ENCODE measurements at regions not wholly inside any gene's neighbourhood (a gene's known extent, or its start where the extent isn't known, plus 50 kb on each side); places are given as distances from the start of the nearest gene placed in this dataset.

DNA sequence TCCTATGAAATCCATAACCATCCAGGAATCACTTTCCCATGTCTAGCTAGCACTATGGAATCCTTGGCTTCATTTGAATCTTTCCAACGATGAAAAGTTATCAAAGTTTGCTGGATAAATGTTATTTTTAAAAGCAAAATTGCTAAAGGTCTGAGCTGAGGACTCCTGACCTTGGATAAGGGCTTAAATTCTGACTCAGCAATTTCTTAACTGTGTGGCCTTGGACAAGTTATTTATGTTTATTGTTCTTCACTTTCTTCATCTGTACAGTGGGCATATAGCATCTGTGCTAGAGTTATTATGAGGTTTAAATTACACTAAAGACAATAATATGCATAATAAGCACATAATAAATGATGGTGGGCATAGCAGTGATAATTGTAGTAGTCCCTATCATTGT lies 227.5 kb downstream of the KCNS3 start:
- ATAC-seq (no peak), DNase-seq (no peak)
- H3K4me3 Mint-ChIP-seq = no peak overlapping the region
- peaks cover 8% of the 10 kb centered on the region for H3K27me3 Mint-ChIP-seq
- no peak overlapping the region for H3K27ac Mint-ChIP-seq
- no peaks in the 10 kb centered on the region for H3K36me3 Mint-ChIP-seq
- CTCF ChIA-PET = no interaction called here
- H3K4me1 Mint-ChIP-seq = no peaks in the 10 kb centered on the region
- H3K9me3 Mint-ChIP-seq (ENCODE audit: low read depth) = no peaks in the 10 kb centered on the region

DNA sequence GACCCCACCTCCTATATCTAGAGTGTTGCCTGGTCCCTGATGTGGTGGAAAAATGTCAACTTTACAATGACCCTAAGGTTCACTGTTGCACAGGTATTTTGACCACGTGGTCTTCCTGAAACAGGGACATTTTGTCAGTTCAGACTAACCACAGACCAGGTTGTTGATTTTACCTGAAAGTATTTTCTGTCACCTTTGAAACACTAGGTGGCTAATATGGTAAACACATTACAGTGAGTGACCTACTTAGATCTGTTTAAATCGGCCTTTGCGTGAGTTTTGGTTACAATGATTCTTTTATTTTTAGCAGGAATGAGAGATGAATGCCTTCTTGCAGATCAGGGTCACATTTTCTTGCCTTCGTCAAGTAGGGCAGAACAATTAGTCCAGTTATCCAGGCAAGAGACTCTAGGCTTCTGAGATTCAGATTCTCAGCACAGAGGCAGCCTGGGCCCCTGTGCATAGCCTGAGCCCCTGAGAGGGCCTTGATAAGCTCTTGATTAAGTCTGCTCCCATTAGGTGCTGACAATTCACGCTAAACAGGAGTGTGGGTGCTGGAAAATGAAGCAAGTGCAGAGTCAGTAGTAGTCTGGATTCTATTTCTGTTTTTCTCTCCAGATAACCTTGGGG lies 226.2 kb downstream of the KCNS3 start:
- Mint-ChIP-seq H3K27me3 (peaks cover 8% of the 10 kb centered on the region), H3K27ac (no peak overlapping the region), H3K9me3 (ENCODE audit: low read depth) (no peaks in the 10 kb centered on the region), H3K4me3 (no peak overlapping the region), H3K4me1 (no peaks in the 10 kb centered on the region), H3K36me3 (no peaks in the 10 kb centered on the region)
- CTCF ChIA-PET = no interaction called here
- DNase-seq = no peak
- no peak for ATAC-seq

DNA sequence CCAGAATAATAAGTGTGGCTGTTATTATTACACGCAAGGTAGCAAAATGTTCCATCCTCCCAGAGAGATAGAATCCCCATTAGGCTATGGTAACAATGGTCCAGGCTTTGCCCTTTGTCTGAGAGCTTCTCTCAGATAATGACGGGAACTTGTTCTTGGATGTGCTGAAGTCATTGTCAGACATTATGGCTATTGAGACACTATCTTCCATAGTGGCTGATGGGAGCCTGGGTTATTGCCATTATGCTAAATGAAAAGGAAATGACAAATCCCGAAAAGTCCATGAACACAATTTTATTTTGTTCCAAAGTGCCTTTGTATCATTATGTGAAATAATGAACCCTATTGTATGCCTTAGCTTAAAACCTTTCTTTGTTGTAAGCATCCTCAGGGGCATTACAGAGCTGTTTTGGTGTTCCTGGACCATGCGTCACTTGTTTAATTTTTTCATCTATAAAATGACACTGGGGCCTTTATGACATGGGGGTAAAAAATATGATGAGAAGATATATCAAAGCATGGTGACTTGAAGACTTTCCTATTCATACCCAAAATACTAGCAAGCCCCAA lies 218.5 kb downstream of the KCNS3 start:
- ATAC-seq (no peak), DNase-seq (no peak)
- H3K4me3 Mint-ChIP-seq = no peak overlapping the region
- no peaks in the 10 kb centered on the region for H3K27me3 Mint-ChIP-seq
- no peaks in the 10 kb centered on the region for H3K36me3 Mint-ChIP-seq
- H3K27ac Mint-ChIP-seq = no peak overlapping the region
- CTCF ChIA-PET = no interaction called here
- no peaks in the 10 kb centered on the region for H3K4me1 Mint-ChIP-seq
- H3K9me3 Mint-ChIP-seq (ENCODE audit: low read depth) = no peaks in the 10 kb centered on the region

DNA sequence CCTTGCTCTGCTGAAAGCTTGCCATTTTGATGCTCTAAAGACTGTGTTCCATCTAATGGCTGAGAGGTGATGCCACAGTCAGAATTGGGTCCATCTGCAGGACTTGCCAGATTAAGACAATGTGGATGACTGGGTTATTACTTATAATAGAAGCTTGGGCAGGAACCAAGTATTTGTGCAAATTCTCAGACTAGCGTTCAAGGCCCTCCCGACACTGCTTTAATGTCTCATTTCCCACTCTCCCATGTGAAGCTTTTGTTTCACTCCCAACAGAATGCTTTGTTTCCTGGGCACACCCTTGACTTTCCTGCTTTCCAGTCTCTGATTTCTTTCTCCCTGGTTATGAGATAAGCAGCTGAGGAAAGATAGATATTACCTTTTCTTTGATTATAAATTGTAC lies 215.8 kb downstream of the KCNS3 start:
- H3K9me3 Mint-ChIP-seq (ENCODE audit: low read depth) = no peaks in the 10 kb centered on the region
- no peaks in the 10 kb centered on the region for H3K36me3 Mint-ChIP-seq
- no peaks in the 10 kb centered on the region for H3K4me1 Mint-ChIP-seq
- ATAC-seq (no peak), DNase-seq (no peak)
- no peaks in the 10 kb centered on the region for H3K27me3 Mint-ChIP-seq
- no peak overlapping the region for H3K27ac Mint-ChIP-seq
- H3K4me3 Mint-ChIP-seq = no peak overlapping the region
- CTCF ChIA-PET = no interaction called here

DNA sequence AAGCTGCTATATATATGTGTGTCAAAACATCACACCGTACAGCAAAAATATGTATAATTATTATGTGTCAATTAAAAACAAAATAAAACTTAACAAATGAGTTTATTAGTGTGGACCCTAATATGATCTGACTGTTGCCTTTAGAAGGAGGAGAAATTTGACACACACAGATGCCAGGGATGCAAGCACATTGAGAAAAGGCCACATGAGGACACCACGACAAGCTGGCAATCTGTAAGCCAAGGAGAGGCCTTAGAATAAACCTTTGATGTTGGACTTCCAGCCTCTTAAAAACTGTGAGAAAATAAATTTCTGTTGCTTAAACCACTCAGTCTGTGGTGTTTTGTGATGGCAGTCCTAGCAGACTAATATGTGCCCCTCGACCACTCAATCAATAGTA lies 214.7 kb downstream of the KCNS3 start:
- Mint-ChIP-seq H3K27me3 (no peaks in the 10 kb centered on the region), H3K4me3 (no peak overlapping the region), H3K4me1 (no peaks in the 10 kb centered on the region), H3K36me3 (no peaks in the 10 kb centered on the region), H3K27ac (no peak overlapping the region), H3K9me3 (ENCODE audit: low read depth) (no peaks in the 10 kb centered on the region)
- no peak for DNase-seq
- CTCF ChIA-PET = no interaction called here
- ATAC-seq = no peak

DNA sequence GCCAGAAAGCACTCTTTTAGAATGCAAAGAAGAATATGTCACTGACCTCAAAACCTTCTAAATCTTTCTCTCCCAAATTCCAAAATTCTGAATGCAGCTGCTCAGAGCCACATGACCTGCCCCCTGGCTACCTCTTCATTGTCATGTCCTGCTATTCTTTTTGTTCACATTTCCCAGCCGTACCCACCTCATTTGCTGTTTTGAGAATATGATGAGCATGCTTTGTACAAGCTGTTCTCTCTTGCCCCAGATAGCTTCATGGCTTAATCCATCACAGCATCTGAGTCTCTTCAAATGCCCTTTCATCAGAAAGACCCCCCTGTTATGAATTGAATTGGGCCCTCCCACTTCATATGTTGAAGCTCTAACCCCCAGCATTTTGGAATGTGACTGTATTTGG lies 214.3 kb downstream of the KCNS3 start:
- Mint-ChIP-seq H3K4me3 (no peak overlapping the region), H3K4me1 (no peaks in the 10 kb centered on the region), H3K9me3 (ENCODE audit: low read depth) (no peaks in the 10 kb centered on the region), H3K36me3 (no peaks in the 10 kb centered on the region), H3K27me3 (no peaks in the 10 kb centered on the region), H3K27ac (no peak overlapping the region)
- CTCF ChIA-PET = no interaction called here
- ATAC-seq (no peak), DNase-seq (no peak)

DNA sequence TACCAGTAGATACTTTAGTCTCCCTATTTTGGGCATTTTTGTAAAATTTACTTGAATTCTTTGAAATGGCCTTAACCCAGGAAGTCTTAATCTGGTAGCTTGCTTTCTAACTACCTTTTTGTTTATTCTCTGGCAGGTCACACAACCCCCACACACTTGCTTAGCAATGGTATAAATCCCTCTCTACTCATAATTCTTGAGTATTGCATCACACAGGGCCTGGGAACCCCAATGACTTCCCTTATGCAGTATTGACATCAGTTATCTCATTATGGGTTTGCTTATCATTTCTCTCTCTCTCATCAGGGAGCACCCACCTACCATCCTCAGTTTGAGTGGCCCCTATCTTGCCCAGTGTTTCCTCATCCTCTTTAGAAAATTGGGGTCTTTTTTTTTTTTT lies 207.1 kb downstream of the KCNS3 start:
- CTCF ChIA-PET = no interaction called here
- Mint-ChIP-seq H3K9me3 (ENCODE audit: low read depth) (no peaks in the 10 kb centered on the region), H3K27ac (no peak overlapping the region), H3K4me3 (no peak overlapping the region), H3K36me3 (no peaks in the 10 kb centered on the region), H3K27me3 (no peaks in the 10 kb centered on the region), H3K4me1 (no peaks in the 10 kb centered on the region)
- DNase-seq (no peak), ATAC-seq (no peak)

DNA sequence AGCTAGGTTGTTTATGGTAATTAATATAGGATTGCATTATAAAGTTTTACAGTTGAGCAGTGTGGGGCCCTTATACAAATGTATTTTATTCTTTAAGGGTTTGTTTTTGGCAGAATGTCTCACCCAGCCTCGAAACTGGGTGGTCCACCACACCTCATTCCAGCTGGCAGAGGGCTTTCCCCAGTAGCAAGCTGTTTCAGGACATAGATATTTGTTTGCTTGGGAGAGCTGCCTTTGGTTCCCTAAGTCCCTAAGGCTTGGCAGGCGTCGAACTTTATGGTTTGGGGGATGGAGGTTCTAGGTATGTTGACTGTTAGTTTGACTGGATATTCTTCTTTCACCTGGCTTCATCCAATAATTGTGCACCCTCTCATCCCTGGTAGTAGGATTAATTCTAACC lies 205.9 kb downstream of the KCNS3 start:
- H3K4me1 Mint-ChIP-seq = no peaks in the 10 kb centered on the region
- ATAC-seq = no peak
- H3K27me3 Mint-ChIP-seq = no peaks in the 10 kb centered on the region
- H3K36me3 Mint-ChIP-seq = no peaks in the 10 kb centered on the region
- no peak overlapping the region for H3K4me3 Mint-ChIP-seq
- H3K27ac Mint-ChIP-seq = no peak overlapping the region
- DNase-seq = no peak
- no peaks in the 10 kb centered on the region for H3K9me3 Mint-ChIP-seq (ENCODE audit: low read depth)
- CTCF ChIA-PET = no interaction called here

DNA sequence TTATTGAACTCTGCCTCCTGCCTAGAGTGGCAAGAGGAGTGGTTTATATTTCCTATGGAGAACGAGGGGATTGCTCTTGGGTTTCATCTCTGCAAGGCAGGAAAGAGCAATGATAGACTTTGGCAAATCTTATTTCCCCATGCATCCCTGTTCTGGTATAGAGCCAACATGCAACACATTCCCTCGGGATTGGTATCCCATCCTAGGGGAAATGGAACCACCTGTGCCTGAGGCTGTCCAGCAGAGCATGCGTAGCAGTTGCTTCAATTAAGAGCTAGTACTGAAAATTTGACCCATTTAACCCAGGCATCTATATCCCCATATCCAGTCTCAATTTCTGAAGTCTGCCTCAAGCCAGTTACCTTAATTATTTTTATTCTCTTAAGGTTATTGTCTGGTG lies 205.3 kb downstream of the KCNS3 start:
- ATAC-seq (no peak), DNase-seq (no peak)
- CTCF ChIA-PET = no interaction called here
- Mint-ChIP-seq H3K4me1 (no peaks in the 10 kb centered on the region), H3K27ac (no peak overlapping the region), H3K4me3 (no peak overlapping the region), H3K36me3 (no peaks in the 10 kb centered on the region), H3K9me3 (ENCODE audit: low read depth) (no peaks in the 10 kb centered on the region), H3K27me3 (no peaks in the 10 kb centered on the region)

DNA sequence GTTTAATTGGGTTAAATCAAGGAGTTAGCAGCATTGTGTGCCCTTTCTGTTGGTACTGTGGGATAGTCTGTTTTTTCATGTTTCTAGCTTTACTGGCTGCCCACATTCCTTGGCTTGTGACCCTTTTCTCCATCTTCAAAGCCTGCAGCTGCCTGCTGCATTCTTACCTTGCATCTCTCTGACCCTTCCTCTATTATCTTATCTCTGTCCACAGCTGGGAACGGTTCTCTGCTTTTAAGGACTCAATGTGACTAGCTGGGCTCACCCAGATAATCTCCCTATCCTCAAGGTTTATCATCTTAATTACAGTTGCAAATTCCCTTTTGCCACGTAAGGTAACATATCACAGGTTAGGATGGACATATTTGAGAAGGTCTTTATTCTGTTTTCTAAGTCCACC lies 199.7 kb downstream of the KCNS3 start:
- no peak for DNase-seq
- Mint-ChIP-seq H3K4me3 (no peak overlapping the region), H3K27ac (no peak overlapping the region), H3K9me3 (ENCODE audit: low read depth) (no peaks in the 10 kb centered on the region), H3K36me3 (no peaks in the 10 kb centered on the region), H3K4me1 (peaks cover 3% of the 10 kb centered on the region), H3K27me3 (no peaks in the 10 kb centered on the region)
- CTCF ChIA-PET = no interaction called here
- ATAC-seq = no peak

DNA sequence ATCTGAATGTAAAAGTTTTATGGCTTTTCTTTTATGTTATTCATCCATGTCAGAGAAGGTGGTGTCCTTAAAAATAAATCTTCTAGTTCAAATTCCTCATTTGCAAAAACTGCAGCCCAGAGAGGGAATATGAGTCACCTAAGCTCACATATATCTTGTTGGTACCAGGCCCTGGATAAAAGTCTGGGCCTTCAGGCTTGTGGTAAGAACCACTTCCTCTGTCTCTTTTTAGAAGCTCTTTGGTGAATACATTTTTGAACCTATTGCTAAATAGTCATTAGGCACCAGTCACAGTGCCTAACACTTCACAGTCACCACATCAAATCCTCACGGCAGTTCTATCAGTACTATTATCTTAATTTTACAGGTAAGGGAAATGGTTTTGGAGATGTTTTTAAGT lies 199.2 kb downstream of the KCNS3 start:
- Mint-ChIP-seq H3K27me3 (no peaks in the 10 kb centered on the region), H3K4me3 (no peak overlapping the region), H3K27ac (no peak overlapping the region), H3K36me3 (no peaks in the 10 kb centered on the region), H3K9me3 (ENCODE audit: low read depth) (no peaks in the 10 kb centered on the region), H3K4me1 (peaks cover 3% of the 10 kb centered on the region)
- DNase-seq (no peak), ATAC-seq (no peak)
- CTCF ChIA-PET = no interaction called here

DNA sequence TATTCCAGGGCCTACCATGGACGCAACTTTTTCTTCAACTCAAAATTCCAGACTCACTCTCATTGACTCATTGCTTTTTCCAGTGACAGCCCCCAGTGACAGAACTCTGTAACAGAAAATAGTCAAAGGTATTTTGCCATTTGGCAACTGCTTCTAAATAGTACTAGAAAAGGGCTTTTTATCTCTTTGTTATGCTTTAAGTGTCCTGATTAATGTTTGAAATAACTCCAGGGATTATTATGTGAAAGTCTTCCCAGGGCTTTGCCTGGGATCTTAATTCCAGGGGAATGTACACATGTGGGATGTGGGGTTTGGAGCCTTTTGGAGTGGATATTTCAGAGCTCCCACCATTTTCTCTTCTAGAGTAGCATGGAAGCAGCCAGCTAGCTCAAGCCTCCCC lies 198.8 kb downstream of the KCNS3 start:
- CTCF ChIA-PET = no interaction called here
- H3K27me3 Mint-ChIP-seq = no peaks in the 10 kb centered on the region

DNA sequence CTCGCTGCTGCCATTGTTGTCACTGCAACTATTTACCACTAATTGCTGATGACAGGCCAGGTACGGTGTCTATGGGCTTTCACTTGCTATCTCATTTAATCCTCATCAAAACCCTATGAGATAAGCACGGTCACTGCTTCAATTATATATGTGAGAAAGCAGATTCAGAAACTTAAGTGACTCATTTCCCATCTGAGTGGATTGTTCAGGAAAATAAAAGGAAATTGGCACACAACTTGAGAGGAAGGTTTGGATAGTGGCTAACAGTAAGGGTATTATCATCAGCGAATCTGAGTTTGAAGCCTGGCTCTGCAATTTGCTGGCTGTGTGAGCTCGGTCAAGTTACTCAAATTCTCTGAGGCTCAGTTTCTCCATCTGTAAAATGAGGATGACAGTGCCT lies 196.0 kb downstream of the KCNS3 start:
- no peaks in the 10 kb centered on the region for H3K27me3 Mint-ChIP-seq
- no peak overlapping the region for H3K27ac Mint-ChIP-seq
- no peak overlapping the region for H3K4me3 Mint-ChIP-seq
- no peak for DNase-seq
- H3K4me1 Mint-ChIP-seq = peaks cover 3% of the 10 kb centered on the region
- no peaks in the 10 kb centered on the region for H3K9me3 Mint-ChIP-seq (ENCODE audit: low read depth)
- H3K36me3 Mint-ChIP-seq = no peaks in the 10 kb centered on the region
- no peak for ATAC-seq
- CTCF ChIA-PET = no interaction called here

More for the DNA sequence above, 198.8 kb downstream of the KCNS3 start:
- no peak for ATAC-seq
- H3K27ac Mint-ChIP-seq = no peak overlapping the region
- H3K4me3 Mint-ChIP-seq = no peak overlapping the region
- no peak for DNase-seq
- no peaks in the 10 kb centered on the region for H3K9me3 Mint-ChIP-seq (ENCODE audit: low read depth)
- peaks cover 3% of the 10 kb centered on the region for H3K4me1 Mint-ChIP-seq
- H3K36me3 Mint-ChIP-seq = no peaks in the 10 kb centered on the region

DNA sequence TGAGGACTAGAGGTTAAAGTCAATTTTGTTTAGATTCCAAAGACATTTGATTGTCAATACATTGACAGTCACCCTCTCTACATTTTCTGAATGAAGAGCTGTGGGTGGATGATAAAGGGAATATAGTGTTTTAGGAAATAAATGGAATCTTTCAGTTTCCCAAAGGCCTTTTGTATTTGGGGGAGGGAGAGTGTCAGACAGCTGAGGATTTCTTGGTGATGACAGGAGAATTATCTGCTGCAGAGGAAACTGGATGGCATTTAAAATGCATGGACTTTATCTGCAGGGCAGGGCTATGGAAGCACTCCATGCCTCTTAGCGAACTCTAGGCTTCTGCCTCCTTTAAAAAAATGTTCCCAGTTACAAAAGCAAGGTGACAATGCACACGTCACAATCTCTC lies 195.1 kb downstream of the KCNS3 start:
- no peaks in the 10 kb centered on the region for H3K36me3 Mint-ChIP-seq
- DNase-seq (no peak), ATAC-seq (no peak)
- CTCF ChIA-PET = no interaction called here
- H3K9me3 Mint-ChIP-seq (ENCODE audit: low read depth) = no peaks in the 10 kb centered on the region
- peaks cover 3% of the 10 kb centered on the region for H3K4me1 Mint-ChIP-seq
- H3K4me3 Mint-ChIP-seq = no peak overlapping the region
- peaks cover 2% of the 10 kb centered on the region for H3K27me3 Mint-ChIP-seq
- no peak overlapping the region for H3K27ac Mint-ChIP-seq

Measured in activated CD8-positive, alpha-beta memory T cell treated with anti-CD3 and anti-CD28 coated beads, Interleukin-2, amount 10 ng/mL, durations not matched to agents 7 days and 5 days (primary cell).